Renal pelvis (tissue), 1 donor: ENCODE measurements at regions not wholly inside any gene's neighbourhood (a gene's known extent, or its start where the extent isn't known, plus 50 kb on each side); places are given as distances from the start of the nearest gene placed in this dataset.
"Not testable (repeated sequence)": the region's sequence is repeated elsewhere in the genome, so short reads cannot be mapped to it uniquely, and the experiment has no call there.

Experiments
- DNase-seq: peaks from one replicate; pipeline ENCODE4 v3.0.0-alpha.2; 2013

DNA sequence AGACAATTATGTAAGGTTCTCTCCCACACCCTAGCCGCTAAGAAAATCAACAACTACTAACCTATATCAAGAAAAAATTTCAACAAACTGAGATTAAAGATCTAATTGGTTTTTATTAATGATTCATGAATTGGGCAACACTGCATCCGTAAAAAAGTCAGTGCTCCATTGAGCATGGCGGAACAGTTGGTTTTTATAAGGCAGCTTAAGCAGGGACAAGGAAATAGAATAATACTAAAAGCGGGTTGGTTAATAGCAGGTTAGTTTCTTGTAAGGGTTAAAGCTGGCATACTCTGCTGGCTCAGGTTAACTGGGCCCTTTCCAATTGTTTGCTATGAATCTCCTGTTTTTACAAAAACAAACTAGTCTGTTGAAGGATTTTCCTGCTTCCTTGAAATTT lies 202.3 kb upstream of the RASGEF1B start:
- DNase-seq = no peak

DNA sequence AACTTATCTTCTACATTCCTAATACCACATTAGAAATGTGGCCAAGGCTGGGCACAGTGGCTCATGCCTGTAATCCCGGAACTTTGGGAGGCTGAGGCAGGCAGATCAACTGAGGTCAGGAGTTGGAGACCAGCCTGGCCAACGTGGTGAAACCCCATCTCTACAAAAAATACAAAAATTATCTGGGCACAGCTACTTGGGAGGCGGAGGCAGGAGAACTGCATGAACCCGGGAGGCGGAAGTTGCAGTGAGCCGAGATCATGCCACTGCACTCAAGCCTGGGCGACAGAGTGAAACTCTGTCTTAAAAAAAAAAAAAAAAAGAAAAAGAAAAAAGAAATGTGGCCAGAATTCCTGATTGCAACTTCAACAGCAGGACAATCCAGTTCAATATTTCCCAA lies 196.6 kb upstream of the RASGEF1B start:
- not testable (repeated sequence) for DNase-seq

DNA sequence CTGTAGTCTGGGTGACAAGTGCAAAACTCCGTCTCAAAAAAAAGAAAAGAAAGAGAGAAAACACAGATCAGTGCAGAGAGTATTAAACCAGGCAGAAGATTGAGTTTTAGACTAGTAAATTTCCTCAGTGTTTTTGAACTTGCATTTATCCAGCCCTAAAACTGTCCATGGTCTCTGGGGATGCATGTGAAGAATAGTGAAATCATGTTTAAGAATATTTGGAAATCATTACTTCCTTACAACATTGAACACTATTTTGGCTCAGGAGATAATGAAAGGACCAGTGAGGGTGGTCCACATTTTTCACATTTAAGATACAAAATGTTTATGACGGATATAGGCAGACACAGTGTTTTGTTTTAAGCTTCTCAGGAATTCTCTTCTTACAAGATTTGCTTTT lies 195.8 kb upstream of the RASGEF1B start:
- DNase-seq = no peak

DNA sequence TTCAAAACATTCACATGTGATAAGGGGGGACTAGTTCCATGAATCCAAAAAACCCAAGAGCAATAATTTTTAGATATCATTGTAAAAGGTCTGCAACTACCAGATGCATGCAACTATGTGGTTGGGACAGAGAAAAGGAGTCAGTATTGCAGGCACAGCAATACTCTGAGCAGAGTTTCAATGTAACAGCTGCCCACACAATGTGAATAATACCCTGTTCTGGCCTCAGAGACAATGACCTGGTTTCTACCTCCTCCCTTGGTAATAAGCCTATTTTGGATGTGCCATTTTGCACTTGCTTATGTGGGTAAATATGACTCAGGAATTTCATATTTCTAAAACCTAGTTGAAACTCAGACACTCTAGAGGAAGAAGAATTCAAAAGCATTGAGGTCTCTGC lies 194.8 kb upstream of the RASGEF1B start:
- DNase-seq = no peak

DNA sequence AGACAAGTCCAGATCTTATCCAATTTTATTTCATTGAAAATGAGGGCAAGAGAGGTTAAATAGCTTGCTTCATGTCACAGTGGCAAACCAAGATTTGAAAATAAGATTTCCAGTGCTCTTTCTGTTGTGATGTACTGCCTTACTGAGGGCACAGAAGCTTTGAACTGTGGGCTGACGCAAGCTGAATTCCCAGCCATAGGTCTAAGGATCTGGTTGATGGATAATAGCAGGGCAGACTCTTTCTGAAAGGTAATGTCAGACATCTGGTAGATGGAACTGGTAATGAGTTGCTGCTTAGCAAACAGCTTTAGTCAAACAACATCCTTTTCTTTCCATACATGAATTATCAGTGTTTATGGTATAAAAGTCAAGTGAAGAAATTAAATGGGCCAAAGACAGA lies 193.9 kb upstream of the RASGEF1B start:
- DNase-seq = no peak

DNA sequence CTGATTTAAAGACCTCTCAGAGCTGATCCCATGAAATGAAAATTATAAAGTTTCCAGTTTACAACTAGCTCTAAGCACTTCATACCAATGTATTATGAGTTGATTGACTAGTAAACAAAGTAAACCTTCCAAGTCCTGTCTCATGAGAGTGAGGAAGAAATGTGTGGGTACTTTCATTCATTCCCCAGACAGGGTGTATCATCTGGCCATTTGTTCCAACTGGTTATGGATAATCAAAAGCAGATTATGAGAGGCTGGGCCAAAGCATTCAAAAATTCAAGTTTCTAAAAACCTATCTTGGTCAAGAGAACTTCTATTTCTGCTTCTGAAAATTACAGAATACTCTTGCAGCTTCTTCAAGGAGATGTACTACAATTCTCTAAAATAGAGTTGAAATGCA lies 193.3 kb upstream of the RASGEF1B start:
- DNase-seq = no peak

DNA sequence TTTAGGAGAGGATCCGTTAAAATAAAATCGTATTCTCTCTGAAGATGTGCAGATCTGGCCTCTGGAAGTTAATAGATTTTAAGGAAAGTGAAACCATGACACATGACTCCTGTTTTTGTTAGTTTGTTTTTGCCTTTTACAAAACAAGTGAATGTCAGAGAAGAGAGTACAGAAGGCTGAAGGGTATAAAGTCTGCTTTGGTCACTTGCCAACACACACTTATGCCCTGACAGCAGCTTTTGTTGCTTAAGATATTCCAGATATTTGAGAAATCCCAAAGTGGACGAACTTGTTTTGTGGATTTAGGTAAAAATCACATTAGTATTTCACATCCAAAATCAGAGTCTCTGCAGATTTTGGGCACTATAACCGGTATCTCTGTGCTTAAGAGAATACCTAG lies 192.4 kb upstream of the RASGEF1B start:
- no peak for DNase-seq

DNA sequence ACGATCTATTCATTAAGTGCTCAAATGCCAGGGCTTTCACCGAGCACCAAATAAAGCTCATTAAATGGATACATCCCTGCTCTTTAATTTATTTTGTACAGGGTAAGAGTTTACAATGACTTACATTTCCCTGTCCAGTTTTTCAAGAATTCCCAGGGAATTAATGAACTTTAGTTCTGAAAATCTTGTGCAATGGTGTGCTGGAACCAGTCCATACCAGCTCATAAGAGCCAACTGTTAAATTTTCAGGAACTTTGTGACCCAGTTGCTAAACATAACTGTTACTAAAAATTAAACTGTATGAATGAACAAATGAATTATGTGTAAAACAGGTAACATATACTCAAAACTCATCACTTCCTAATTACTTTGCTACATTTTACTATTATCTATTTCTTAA lies 191.7 kb upstream of the RASGEF1B start:
- DNase-seq = no peak

DNA sequence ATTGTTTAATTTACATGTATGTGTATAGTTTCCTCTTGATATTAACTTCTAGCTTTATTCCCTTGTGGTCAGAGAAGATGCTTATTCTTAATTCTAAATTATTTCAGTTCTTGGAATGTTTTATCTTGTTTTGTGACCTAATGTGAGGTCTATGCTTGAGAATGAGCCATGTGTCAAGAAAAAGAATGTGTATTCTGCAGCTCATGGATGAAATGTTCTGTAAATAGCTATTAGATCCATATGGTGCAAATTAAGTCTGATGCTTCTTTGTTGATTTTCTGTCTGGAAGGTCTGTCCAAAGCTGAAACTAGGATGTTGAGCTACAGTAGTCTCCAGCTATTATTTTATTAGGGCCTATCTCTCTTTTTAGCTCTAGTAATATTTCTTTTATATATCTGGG lies 187.3 kb upstream of the RASGEF1B start:
- no peak for DNase-seq

DNA sequence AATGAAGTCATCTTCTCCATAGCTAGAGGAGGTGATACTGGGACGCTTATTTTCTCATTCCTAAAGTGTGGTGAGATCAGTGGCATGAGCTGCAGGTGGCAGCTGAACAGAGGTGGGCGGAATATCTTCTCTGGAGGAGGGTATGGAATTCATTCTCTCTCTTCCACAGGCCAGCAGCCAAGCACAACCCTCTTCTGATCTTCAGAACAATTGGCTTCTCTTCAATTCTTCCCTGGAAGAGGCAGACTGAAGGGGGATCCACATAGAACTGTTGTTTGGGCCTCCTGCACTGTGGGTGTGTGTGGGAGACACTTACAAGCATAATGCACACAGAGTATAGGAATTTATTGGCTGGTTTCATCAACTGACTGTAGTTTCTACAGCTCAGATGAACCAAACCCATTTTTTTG lies 180.4 kb upstream of the RASGEF1B start:
- no peak for DNase-seq

DNA sequence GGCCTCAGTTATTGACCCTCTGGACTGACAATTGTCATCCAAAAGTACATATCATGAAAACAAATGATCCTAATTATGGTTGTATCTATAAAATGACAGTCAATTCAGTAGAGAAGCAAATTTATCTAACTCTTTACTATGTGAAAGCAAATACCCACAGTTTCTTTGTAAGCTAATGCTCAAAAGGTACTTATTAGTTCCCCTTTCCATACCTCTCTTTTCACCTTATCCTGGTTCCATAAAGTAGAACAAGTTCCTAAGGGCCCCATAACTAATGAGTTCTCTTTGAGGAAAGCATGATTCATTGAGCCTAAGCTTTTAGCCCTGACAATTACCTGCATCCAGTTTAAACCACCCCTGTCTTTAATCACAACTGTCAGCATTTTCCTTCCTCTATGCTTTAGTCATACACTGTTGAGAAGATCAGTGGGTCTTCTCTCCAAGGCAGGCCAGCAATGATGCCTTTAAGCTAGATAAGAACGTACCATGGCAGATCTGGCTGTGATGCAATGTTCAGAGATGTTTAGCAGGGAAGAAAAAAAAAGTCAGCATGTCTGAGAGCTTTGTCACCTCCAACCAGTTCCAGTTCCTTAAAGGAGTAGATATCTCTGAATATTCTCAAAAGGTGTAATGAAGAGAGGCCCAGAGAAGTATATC lies 179.7 kb upstream of the RASGEF1B start:
- DNase-seq = no peak

DNA sequence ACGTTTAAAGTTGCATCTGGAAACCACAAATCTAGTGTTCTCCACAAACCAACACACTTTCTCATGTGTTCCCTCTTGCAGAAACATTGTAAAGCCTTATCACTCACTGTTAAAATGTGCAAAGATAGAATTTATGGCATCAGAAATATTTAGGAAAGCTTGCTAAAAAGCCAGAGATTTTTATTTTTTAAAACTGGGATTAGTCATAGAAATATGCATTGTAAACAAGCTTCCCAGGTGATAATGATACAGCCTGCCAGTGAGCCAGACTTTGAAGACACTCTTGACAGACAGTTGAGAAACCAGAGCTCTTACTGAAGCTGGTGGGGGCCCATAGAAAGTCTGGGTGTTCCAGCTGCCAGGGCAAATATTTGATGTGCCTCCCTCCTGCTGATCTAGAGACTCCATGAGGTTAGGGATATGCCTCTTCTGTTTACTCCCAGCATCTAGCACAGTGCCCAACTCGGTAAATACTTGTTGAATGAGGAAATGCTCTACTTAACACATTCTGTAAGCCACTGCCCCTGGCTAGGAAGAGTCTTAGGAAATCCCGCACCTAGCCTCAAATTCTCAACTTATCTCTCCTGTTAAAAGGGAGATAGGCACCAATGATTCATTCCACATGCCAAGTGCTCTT lies 179.0 kb upstream of the RASGEF1B start:
- DNase-seq = no peak

DNA sequence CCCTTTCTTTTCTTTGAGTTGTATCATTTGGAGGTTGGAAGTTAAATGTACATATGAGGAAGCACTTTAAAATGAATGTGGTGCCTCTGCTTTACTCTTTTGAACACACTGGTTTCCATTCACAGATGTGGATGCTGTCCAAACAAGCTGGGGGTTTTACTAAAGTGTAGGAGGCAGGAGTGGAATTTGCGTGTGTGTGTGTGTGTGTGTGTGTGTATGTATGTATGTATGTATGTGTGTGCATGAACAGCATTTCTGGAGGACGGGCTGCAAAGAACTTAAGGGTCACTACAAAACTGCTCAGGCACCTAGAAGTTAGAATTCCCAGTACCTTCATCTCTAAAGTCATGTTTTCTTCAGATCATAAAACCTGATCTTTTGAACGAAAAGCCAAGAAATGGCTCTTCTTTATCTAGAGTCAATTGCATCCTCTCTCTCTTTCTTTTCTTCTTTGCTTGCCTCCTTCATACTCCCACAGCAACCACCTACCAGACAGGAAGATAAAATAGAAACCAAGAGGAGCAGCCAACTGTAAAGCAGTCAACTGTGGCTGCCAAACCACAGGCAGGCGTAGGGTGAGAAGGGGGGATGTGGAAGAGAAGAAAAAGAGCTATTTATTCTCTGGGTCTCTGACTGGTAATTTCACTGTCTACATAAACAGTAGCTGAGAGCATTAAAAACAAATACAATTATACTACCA lies 177.0 kb upstream of the RASGEF1B start:
- no peak for DNase-seq

DNA sequence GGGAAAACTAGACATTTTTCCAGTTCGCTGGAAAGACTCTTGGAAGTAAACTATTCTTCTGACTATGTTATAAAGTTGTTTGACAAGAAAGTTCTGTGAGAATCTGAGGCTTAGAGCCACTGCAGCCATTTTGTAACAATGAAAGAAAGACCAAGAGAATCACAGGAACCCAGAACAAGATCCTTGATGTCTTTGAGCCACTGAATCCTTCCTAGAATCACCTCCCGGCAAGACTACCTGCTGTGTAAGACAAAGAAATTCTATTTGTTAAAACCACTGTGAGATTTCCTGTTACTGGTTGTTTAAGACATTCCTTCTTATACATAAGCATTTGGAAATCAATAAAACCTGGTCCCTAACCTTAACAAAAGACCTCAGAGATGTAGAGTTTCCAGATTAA lies 175.7 kb upstream of the RASGEF1B start:
- no peak for DNase-seq

DNA sequence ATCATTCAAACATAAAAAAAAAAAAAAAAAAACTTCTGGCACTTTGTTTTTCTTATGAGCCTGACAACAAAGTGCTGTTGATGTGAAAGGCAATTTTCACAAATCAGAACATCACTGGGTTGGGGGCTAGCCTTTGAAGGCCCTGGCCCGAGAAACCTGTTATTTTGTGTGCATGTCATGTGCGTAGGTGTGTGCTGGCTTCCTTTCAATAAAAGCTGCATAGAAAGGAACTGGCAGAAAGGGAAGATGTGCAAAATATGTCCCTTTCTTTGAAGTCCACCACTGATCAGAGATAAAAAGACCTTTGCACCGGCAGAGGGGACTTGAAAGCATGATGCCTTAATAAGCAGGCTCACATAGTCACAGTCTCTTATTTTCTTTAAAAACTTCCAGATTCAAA lies 170.8 kb upstream of the RASGEF1B start:
- no peak for DNase-seq

DNA sequence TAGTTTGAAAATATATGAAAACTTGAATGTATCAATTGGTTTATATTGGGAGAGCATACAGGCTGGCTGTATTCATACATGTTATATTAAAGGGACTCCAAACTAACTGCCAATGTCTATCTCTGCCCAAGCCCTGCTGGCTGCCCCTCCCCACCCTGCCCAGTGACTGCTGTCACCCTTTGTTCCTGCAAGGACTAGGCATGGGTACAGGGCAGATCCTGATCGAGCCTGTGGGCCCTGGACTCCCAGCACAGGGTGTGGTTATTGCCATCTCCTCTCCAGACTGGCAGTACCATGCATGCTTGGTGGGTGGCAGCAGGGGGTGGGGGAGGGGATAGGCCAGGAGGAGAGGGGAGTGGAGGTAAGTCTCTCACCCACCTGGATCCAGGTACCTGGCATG lies 167.5 kb upstream of the RASGEF1B start:
- no peak for DNase-seq

DNA sequence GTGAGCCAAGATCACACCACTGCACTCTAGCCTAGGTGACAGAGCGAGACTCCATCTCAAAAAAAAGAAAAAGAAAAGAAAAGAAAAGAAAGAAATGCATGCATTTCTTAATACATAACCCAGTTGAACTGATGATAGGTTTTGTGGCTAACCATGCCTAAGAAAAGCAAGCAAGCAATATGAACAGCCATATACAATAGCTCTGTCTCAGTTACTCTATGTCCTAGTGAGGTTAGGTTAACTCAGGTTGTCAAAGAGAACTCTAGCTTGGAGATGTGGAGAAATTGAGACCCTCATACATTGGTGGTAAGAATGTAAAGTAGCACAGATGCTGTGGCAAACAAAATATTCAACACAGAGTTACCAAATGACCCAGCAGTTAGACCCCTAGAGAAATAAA lies 167.0 kb upstream of the RASGEF1B start:
- no peak for DNase-seq

DNA sequence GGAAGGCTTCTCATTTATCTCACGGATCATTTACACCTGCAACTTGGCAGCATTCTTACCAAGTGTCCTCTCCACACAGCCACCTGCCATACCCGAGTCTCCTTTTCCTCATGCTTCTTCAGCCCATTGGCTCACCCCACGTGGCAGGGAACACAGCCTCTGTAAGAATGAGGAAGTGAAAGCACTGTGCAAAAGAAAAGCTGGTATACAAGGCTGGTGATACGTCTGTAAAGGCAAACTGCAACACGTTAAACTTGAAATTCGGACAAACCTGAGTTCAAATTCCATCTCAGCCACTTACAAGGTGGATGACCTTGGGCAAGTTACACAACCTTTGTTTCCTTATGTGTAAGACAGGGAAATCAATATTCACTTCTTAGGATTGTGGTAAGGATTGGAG lies 164.0 kb upstream of the RASGEF1B start:
- DNase-seq = no peak

DNA sequence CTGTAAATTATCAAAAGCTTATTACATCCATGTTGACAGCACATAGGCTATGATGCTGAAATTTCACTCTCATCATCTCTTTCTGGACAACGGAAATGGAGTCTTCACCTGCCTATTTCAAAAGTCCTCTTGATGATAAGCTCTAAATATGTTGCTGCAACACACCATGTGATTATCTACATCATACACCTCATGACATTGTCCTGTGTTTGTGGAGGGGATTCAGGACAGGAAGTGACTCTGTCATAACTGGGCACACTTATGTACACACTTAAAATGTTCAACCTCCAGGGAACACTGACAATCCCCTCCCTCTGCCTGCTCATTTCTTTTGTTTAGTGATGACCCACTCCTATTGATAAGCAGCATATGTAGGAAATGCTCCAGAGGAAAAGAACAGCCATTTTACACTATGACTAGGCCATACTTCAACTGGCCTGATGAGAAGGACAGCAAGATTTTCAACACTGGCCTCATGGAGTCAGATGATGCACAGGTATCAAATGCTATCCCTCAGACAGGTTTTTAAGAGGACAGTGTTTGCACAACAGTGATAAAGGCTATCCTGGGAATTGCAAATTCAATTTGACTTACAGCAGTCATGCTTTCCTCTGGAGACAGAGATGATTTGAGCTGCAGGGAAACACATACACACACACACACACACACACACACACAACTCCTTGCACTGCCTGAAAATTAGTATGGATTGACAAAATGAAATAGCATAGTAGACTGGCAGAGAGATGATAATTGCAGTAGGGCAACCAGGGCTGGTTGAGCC lies 163.3 kb upstream of the RASGEF1B start:
- no peak for DNase-seq

DNA sequence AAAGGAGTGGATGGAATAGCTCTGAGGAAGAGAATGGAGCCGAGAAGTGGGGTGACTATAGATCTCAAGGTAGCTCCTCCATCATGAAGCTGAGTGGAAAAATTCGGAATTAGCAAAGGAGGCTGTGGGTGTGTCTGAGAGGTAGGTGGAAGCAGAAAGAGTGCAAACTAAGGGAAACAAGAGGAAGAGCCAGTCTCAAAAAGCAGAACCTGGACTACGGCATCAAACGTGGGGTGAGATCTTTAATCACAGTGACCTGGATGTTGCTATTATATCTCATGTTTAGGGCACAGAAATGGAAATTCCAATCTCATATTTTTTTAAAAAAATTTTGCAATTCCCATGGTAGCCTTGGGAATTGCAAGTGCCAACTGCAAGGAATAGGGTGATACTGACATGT lies 162.5 kb upstream of the RASGEF1B start:
- DNase-seq = no peak

DNA sequence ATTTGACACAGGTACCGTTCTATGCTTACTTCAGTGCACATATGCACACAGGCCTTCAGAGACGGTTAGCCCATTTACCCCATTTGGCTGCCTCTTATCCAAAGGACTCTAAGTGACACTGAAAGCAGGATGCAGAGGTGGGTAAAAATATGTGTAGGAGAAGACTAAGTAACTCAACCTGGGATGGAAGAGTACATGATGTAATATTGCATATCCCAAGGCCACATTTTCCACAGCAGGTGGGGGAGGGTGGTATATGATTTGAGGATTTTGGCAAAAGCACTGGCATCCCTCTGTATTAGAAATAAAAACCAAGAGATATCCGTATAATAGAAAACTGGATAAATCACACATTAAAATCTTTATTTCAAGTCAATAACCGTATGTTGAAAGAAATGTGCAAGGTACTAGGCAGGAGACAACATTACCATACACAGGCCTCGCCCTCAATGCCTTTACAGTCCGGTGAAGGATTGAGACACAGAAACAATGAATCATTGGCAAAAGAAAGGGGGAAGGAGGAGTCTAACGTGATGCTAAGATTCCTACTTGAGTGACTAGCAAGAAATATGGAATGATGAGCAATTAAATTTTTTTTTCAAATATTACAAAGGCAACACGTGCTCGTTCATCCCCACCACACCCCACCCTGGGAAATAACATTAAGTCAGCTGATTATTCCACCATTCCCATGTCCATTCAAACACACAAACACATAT lies 161.0 kb upstream of the RASGEF1B start:
- DNase-seq = no peak

DNA sequence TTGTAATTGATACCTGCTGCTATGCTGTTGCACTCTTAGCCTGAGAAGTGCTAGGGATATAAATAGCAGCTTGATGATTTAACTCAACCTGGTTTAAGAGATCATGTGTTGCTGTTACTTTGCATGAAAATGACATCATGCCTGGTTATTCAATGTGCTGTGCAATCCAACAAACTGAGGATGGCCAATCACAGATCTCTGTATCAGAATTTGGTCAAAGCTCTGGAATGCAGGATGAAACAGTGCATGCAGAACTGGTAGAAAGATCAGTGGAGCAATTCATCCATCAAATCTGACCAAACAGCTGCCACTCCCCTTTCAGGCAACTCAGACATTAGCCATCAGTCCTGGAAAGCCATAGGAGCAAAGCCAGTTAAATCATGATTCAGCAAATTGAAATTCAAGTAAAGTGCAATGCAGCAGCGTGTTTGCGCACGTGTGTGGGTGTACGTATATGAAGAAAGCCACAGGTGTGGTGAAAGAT lies 160.3 kb upstream of the RASGEF1B start:
- DNase-seq = peak; percentile 66
